Fibroblast of peridontal ligament (primary cell): ENCODE measurements at regions not wholly inside any gene's neighbourhood (a gene's known extent, or its start where the extent isn't known, plus 50 kb on each side); places are given as distances from the start of the nearest gene placed in this dataset.

Source experiments
- DNase-seq: peaks from one replicate; pipeline ENCODE4 v3.0.0-alpha.2; 2010; ENCODE audit errors: extremely low read depth

DNA sequence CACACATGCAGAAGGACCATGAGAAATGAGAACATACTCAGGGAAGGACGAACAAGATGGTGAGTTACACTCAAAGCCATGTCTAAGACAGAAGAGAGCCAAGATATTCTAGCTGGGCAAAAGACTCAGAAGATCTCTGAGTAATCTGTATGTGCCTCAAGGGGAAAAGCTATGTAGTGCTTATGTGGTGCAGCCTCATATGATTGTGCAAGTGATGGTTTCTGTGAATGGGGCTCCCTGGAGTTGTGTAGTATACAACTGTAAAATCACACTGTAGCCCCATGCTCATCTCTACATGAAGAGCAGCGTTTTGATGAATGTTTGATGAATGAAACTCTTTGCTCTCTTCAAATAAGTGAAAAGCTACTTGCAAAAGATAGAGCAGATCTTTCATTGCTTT, 57.5 kb downstream of the OSR1 start:
- peak; percentile 25 for DNase-seq

DNA sequence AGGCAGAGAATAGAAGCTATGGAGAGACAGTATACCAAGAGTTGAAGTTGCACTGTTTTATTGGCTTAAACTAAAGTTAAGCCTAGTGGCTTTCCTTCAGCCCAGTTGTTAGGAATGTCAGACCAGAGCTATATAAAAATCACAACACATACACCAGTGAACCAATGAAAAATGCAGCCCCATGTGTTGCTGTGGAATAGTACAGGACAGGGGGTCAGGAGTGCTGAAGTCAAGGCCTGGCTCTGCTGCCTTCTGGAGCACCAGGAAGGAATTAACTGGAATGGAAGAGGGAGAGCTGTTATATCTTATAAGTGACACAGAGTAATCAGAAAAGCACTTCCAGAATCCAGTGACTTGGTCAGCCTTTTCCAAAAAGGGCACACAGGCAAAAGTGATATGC, 58.9 kb downstream of the OSR1 start:
- DNase-seq: peak; percentile 14

DNA sequence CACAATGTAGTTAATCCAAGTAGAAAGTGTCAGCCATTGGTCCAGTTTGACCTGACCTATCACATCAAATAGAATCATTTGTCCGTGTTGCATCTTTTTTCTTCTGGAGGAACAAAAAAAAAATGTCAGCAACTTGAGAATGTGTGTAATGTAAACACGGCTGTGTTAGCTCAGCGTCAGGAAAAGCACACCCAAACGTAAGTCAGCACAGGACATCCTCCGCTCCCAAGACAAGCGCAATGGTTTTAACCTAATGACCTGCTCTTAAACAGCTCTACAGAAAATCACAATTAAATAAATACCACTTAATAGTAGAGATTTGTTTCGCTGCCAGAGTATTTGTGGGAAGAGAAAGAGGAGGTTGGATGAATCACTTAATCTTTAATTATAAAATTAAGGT, 59.4 kb downstream of the OSR1 start:
- DNase-seq: no peak

DNA sequence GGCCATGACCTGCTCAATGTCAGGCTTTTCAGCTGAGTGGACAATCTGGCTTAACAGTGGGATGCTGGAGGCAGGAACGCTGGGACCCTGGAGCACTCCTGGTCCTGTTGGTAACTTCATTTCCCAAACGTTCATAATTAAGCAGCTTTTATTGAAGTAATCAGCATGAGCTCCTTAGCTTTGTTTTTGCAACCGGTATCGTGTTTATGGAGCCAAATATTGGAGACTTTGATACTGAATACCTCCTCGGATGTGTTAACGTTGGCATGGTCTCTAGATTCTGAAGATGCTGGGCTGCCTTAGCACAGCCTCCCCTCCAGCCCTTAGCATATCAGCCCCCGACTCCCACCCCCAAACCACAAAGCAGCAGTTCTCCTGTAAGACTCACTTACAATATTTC, 60.7 kb downstream of the OSR1 start:
- DNase-seq: no peak

DNA sequence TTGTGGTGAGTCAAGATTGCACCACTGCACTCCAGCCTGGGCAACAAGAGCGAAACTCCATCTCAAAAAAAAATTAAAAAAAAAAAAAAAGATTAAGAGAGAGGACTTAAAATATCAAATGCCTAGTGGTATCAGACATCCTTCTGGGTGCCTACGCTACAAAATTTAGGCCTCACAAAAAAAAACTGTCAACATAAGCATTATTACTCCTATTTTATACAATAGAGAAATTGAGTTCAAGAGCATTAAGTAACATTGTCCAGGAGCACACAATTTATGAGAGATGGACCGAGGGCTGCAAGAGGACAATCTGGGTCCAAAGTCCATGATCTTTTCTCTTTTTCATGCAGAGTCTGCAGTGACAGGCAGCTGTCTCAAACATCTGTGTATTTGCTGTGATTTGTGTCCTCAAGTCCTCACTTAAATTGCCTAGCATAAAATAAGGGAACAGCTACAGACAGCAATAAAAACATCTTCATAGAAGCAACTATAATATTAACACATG, 62.4 kb downstream of the OSR1 start:
- DNase-seq: no peak

DNA sequence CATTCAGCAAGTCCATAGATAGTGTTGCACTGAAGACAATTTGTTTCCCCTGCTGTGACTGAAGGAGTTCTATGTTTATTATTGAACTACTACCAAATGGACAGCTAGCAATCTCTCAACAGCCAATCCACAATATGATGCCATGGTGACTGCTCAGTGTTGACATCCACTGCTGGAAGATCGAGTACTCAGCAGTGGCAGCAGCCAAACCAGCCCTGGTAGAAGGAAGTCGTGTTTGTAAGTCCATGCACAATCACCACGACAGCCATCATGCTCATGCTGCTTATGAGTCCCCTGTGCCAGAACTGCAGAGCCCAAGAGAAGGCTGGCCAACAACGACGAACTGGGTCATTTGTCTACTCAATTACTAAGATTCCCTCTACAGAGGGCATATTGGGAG, 66.4 kb downstream of the OSR1 start:
- DNase-seq: no peak

DNA sequence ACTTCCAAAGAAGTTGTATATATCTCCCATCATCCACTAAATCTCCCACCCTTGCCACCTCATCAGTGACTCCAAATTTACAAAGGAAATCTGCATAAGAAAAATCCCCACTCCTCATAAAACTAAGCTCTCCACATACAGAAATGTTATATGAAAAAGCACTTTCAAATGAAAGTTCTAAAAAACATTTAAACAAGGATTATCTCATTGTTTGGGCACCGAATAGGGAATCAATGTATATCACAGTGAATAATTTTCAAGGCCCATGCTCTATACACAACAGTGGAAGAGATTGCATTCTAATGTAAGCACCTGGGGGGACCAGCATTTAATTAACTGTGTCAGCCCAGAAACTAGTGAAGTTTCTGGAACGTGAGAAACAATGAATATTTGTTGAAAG, 70.1 kb downstream of the OSR1 start:
- DNase-seq: no peak

DNA sequence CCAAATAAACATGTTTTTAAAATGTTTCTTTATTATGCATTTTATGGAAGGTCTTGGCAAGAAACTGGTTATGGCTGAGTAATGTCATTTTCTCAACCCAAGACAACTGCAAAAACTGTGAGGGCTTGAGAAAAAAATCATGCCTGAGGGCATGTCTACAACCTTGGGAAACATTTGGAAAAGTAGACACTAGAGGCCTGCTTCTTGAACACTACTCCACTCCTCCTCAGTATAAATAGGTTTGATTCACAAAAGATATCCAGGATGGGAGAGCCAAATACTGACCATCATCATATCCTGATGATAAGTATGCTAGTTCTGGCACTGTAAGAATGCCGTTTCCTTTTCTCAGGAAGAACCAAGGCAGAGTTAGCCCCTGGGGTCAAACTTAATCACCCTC, 71.1 kb downstream of the OSR1 start:
- DNase-seq: no peak

DNA sequence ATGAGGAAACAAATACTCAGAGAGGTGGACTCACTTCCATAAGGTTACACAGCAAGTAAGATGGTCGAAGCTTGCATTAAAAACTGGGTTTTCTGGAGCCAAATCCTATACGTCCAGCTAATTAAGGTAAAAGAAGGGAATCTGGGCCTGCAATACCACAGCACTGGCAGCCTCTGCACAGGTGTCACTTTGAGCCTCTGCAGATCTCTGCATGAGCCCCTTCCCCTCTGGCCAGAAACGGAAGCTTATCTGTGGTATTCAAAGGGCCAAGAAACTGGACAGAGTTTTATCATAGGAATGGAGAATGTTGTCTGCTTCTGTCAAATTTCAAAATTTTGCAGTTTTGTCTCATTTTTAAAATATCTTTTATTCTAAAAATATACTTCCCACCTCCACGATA, 76.1 kb downstream of the OSR1 start:
- DNase-seq: no peak

DNA sequence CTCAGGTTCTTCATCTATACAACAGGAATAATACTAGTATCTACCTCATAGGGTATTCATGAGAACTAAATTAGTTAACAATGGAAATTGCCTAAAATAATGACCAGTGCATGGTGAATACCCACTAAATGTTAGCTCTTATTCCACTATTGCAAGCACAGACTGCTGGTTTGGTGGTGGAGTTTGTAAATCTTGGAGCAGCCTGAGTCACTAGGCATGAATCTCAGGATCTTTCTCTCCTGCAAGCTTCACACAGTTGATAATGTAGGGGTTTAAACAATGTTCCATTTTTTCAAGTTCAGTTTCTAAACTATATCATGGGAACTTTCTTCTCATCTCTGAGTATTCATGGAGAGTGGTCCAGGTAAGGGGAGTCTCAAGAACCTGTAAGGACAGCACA, 84.0 kb downstream of the OSR1 start:
- DNase-seq: peak; percentile 18

DNA sequence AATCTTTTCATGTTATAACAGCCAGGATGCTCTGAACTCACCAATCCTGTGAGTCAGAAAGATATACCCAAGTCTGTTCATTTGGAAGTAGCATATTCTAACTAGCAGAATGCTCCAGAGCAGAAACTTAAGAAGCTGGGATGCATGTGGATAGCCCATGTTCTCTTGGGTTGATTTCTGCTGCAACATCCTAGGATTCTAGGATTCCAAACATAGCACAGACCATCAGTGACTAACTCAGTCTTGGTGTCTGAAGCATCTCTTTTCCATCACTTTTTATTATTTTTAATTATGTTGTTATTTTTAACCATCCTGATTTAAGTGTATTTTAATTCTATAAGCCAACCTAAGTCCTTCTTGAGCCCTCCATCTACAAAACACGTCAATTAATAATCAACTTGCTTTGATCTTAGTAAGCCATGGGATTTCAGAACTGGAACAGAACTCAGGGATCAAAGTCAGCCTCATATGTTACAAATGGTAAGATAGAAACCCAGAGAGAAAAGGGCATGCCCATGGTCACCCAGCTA, 85.4 kb downstream of the OSR1 start:
- no peak for DNase-seq

DNA sequence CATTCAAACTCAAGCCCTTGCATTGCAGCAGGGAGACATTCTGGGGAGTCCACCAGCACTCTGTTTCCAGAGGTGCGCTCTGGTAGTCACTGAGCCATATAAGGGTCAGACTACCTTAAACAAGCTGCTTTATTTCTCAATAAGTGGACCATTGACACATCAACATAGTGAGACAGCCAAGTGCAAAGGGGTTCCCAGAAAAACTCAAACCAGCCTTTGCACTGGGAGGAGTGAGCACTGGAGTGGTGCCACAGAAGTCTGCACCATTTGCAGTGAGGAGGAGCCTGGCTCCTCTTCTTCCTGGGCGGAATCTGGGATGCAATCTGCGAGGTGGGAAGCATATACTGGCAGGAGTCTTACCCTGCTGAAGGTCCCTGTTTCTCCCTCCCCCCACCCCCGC, 86.4 kb downstream of the OSR1 start:
- no peak for DNase-seq

DNA sequence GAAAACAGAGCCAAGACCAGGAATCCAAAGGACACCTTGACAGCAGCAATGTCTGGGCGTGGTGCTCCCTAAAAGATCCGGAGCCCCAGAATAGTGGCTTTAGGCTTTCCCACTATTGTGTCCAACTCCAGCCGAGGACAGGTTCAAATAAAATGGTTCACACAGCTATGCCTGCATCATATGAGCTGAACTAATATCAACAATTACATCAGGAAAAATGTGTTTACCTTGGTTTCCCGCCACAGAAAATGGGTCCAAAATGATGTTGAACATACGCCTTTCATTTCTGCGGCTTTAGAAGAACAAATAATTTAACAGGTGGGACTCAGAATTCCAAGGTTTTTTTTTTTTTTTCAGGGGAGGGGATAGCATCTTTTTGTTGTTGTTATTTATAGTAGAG, 93.6 kb downstream of the OSR1 start:
- DNase-seq: no peak

DNA sequence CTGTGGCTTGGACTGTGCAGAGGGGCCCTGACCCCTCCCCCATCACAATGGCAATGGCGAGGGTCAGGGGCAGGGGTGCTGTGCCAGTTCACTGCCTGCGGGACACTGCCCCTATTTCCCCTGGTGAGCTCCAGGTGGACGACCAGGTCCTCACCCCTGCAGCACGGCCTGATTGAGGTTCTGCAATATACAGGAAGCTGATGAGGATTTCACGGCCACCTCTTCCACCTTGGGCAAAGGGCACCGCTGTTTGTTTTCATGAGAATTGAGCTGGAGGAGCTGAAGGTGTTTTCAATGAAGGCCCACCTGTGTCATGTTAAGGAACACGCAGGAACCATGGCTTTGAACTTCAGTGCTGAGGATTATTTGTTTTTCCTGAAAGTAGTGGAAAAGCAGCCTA, 96.3 kb downstream of the OSR1 start:
- no peak for DNase-seq

DNA sequence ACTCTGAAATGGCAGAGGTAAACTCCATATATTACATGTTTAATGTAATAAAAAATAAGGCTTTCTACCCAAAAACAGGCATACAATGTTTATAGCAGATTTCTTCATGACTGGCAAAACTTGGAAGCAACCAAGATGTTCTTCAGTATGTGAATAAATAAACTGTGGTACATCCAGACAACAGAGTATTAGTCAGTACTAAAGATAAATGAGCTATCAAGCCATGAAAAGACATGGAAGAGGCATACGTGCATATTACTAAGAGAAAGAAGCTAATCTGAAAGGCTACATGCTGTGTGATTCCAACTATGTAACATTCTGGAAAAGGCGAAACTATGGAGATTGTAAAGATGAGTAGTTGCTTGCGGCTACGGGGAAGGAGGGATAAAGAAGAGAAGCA, 97.4 kb downstream of the OSR1 start:
- no peak for DNase-seq

DNA sequence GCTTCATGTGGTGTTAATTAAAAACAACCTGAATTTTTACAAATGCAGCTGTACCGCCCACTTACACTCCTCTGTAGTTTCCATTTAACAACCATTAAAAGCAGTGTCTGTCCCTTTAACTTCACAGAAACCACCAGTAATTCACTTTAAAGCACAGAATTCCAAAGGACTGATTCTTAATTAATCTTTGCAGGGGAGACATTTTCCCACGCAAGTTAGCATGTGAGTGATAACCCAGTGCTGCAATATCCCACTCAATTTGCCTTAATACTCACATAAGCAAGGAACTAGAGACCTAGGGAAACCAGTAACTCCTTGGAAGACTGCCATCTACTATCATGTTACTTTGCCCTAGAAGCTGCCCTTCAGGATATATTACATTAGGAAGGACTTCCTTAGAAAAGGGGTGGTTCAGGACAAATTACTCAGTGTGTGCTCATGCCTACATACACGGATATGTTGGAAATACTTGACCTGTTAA, 102.3 kb downstream of the OSR1 start:
- DNase-seq: peak; percentile 96

DNA sequence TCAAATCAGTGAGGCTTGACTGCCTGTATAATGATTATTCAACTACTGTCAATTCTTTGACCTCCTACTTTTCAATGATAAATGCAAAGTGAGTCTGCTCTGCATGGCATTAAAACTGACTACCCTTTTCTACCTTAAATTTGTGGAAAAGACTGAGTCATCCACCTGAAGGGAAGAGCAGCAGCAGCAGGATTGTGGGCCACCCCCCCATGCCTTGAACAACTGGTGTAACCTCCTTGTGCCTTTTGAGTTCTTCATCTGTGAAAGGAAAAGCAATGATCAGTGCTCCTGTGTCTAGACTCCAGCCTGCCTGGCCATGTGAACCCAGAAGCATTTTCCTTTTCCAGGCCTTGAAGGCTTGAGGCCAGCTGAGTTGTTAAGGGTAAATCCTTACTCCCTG, 102.9 kb downstream of the OSR1 start:
- no peak for DNase-seq

DNA sequence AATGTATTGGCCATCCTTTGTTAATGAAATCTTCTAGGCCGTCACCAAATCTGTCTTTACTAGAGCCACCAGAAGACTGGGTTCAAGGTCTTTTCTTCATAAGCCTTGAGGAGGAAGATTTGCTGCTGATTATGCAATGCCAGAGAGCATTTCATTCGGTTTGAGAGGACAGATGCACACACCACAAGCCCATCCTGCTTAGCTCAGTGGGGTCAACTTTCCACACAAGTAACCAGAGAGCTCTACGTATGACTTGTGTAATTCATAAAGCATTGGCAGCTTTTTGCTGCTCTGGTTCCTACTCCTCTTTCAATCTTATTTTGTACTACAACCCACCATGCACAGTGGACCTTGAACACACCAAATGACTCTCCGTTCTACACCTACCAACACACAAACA, 106.9 kb downstream of the OSR1 start:
- DNase-seq: peak; percentile 60

DNA sequence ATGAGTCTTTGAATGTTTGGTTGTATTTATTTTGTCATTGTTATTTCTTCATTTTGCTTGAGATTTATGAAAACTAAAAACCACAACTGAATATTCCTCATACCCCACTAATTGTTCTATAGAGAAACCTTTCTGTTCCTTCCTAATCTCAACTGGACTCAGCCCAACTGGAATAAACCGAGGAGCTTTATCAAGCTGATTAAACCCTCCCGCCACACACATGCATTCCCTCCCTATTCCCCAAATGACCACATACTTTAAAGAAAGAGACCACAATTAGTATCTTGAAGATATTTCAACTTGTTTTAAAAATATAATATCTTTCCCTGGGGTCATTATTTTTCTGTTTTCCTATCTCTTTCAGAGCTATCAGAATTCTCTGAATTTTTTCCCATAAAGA, 107.5 kb downstream of the OSR1 start:
- peak; percentile 18 for DNase-seq

DNA sequence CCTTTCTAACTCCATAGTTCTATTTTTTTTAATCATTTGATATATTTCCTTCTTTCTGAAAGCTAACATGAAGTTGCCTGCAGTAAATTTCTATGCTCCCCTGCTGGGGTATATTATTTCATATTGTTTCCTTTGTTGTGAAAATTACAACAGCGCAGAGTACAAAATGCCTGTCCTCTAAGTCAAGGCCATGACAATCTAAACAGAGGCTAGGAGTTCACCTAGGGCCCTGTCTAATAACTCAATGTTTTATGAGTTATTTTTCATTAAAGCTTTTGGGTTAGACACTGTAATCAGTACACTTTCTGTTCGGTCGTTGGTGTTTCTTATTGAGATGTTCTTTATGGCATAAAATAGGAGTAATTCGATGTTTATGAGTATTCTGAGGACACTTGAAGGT, 111.2 kb downstream of the OSR1 start:
- DNase-seq: no peak

DNA sequence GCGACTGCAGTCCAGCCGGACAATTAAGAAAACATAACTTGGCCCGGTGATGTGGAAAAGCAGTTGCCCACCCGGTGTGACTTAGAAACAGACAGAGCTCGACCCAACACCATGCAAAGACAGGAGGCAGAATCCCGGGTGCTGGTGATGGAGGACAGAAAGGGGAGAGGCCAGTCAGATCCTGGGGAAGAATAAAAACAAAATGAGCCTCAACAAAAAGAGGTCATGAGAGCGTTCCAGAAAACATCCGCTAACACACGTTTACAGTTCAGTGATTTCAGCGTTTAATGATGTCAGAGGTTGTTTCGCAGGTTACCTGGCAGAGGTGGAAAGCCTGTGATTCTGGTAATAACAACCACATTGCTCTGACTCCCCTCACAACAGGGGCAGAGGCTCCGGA, 111.9 kb downstream of the OSR1 start:
- no peak for DNase-seq

DNA sequence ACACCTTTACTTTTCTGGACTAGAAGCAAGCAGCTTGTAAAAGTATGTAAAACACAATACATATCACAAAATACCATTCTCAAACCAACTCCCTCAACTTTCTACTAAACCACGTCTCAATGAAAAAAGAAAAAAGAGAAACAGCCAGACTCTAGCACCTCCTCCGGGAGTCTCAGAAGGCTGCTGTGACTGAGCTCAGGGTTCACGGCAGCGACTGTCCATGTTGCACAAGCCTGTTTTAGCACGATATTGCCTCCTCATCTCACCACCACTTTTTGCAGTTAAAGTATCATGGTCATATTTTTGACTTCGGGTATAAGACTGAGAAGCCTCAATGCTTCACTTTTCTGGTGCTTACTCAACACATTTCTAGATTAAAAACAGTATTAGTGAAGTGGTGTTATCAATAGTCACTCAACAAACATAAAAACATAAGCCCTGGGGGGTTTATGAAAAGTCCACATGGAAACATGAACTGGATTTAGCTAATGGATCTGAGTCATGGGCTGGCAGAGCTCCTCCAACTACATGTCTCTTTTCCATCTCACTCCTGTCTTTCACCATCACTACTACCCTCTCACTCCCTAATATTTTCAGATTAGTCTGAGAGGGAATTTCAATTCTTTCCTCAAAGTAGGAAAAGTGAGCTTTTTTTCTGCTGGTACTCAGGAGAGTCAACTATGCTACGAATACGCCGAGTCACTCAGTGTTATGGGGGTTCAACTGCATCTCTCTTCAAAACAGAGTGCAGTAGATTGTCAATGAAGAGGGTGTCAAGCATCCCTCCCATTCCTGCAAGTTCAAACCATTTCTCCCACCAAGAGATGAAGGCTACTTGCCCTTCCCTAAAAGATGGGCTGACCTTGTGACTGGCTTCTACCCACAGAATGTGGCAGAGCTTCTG, 113.7 kb downstream of the OSR1 start:
- DNase-seq: peak; percentile 35

DNA sequence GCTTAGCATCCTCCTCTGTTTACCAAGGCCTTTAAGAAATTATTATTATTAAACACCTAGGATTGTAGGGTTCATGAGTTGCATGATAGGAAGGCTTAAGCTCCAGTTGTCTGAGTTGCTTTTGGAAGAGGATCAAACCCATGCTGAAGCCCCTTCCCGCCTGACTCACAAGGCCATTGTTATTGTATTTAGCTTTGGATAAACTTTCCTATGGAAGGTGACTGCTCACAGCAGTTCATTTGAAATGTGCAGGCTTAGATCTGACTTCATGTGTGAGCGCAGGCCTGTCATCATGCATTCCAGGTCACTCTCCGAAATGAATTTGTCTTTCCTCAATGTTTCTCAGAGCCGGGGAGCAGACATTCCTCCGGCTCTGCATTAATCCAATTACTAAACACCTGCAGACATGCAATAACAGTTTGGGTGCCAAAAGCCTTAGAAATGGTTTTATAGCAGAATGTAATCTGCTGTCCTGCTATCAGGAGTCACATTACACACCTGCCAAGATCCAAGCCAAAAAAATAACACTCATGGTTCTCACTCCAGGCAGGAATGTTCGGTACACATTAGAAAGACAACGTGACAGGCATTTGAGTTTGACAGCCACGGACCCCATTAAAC, 119.9 kb downstream of the OSR1 start:
- DNase-seq: no peak
